Liver (tissue), 8 donors: ENCODE measurements at regions not wholly inside any gene's neighbourhood (a gene's known extent, or its start where the extent isn't known, plus 50 kb on each side); places are given as distances from the start of the nearest gene placed in this dataset.

Source experiments
- DNase-seq: peaks from one replicate; pipeline ENCODE4 v3.0.0-alpha.2; 2017; ENCODE audit warnings: low spot score
- H3K27ac ChIP-seq, 2 donors: one replicate each; pipeline ENCODE4 v1.7.0; 2013; ENCODE audit warnings: inconsistent platforms in 2 of 2, low read length in 2 of 2, control low read depth in 1 of 2, low read depth in 1 of 2, mild to moderate bottlenecking in 1 of 2
- H3K27me3 ChIP-seq, 4 donors: one replicate each; pipeline versions ENCODE4 v1.6.1 to v1.7.0; 2013; ENCODE audit warnings: low read length in 3 of 4, inconsistent platforms in 1 of 4, mild to moderate bottlenecking in 1 of 4, moderate library complexity in 1 of 4; ENCODE audit not compliant: control insufficient read depth in 4 of 4, insufficient read depth in 4 of 4
- H3K36me3 ChIP-seq, 4 donors: one replicate each; pipeline versions ENCODE4 v1.6.1 to v1.7.0; 2013; ENCODE audit warnings: low read length in 3 of 4, mild to moderate bottlenecking in 3 of 4, low read depth in 1 of 4, moderate library complexity in 1 of 4; ENCODE audit not compliant: control insufficient read depth in 4 of 4, insufficient read depth in 3 of 4
- H3K4me1 ChIP-seq, 4 donors: one replicate each; pipeline versions ENCODE4 v1.6.1 to v1.7.0; 2013; ENCODE audit warnings: low read length in 3 of 4, mild to moderate bottlenecking in 3 of 4, moderate library complexity in 1 of 4; ENCODE audit not compliant: control insufficient read depth in 4 of 4, insufficient read depth in 4 of 4
- H3K4me3 ChIP-seq, 3 donors: one replicate each; pipeline versions ENCODE4 v1.6.1 to v1.7.0; 2013; ENCODE audit warnings: low read length in 3 of 3, control low read depth in 1 of 3, low read depth in 1 of 3, mild to moderate bottlenecking in 1 of 3
- H3K9ac ChIP-seq, 2 donors: one replicate each; pipeline ENCODE4 v1.7.0; 2013; ENCODE audit warnings: low read length in 2 of 2, mild to moderate bottlenecking in 2 of 2, moderate library complexity in 2 of 2, control low read depth in 1 of 2, low read depth in 1 of 2
- H3K9me3 ChIP-seq, 4 donors: one replicate each; pipeline versions ENCODE4 v1.6.1 to v1.7.0; 2013; ENCODE audit warnings: low read length in 3 of 4; ENCODE audit not compliant: control insufficient read depth in 4 of 4
- EGR1 ChIP-seq, 2 donors: IDR thresholded peaks; 2 replicates each; pipeline ENCODE4 v1.6.1; 2016 to 2018; ENCODE audit warnings: antibody characterized with exemption in 2 of 2, low read depth in 2 of 2
- FOXA1 ChIP-seq: IDR thresholded peaks from 2 replicates; pipeline ENCODE4 v1.6.1; 2016; ENCODE audit warnings: antibody characterized with exemption
- FOXA2 ChIP-seq: IDR thresholded peaks from 2 replicates; pipeline ENCODE4 v1.6.1; 2016; ENCODE audit warnings: antibody characterized with exemption
- GABPA ChIP-seq, 2 donors: IDR thresholded peaks in 1 of 2; conservative IDR thresholded peaks in 1 of 2; 2 replicates each; pipeline ENCODE4 v1.6.1; 2016; ENCODE audit warnings: antibody characterized with exemption in 2 of 2, mild to moderate bottlenecking in 1 of 2, moderate library complexity in 1 of 2
- HNF4A ChIP-seq, 2 donors: conservative IDR thresholded peaks; 2 replicates each; pipeline ENCODE4 v1.6.1; 2016; ENCODE audit warnings: antibody characterized with exemption in 2 of 2, mild to moderate bottlenecking in 2 of 2
- HNF4G ChIP-seq: IDR thresholded peaks from 2 replicates; pipeline ENCODE4 v1.6.1; 2016; ENCODE audit warnings: antibody characterized with exemption
- JUND ChIP-seq, 2 donors: IDR thresholded peaks; 2 replicates each; pipeline ENCODE4 v1.6.1; 2016; ENCODE audit warnings: antibody characterized with exemption in 2 of 2
- NR2F2 ChIP-seq: IDR thresholded peaks from 2 replicates; pipeline ENCODE4 v1.6.1; 2016; ENCODE audit warnings: antibody characterized with exemption
- RAD21 ChIP-seq, 2 donors: IDR thresholded peaks; 2 replicates each; pipeline ENCODE4 v1.6.1; 2016; ENCODE audit warnings: antibody characterized with exemption in 2 of 2, mild to moderate bottlenecking in 2 of 2
- RXRA ChIP-seq, 2 donors: IDR thresholded peaks; 2 replicates each; pipeline ENCODE4 v1.6.1; 2017 to 2018; ENCODE audit warnings: antibody characterized with exemption in 2 of 2, mild to moderate bottlenecking in 1 of 2
- SP1 ChIP-seq: IDR thresholded peaks from 2 replicates; pipeline ENCODE4 v1.6.1; 2018; ENCODE audit warnings: antibody characterized with exemption, mild to moderate bottlenecking
- TAF1 ChIP-seq: conservative IDR thresholded peaks from 2 replicates; pipeline ENCODE4 v1.6.1; 2016; ENCODE audit warnings: antibody characterized with exemption, mild to moderate bottlenecking
- YY1 ChIP-seq: IDR thresholded peaks from 2 replicates; pipeline ENCODE4 v1.6.1; 2016; ENCODE audit warnings: antibody characterized with exemption, mild to moderate bottlenecking
- WGBS: extraction: QIAGEN DNeasy Blood & Tissue Kit; methylation state at CpG from one replicate; pipeline ENCODE4 v1.1.7; 2013; 5-methylcytosine and 5-hydroxymethylcytosine counted together
- TF ChIP-seq, protein P1 (sequence below): IDR thresholded peaks from 2 replicates; pipeline ENCODE4 v1.6.1; 2016; ENCODE audit warnings: antibody characterized with exemption
- TF ChIP-seq, protein P2 (sequence below): fragments of 150-350 bp; IDR thresholded peaks from 2 replicates; pipeline ENCODE4 v1.5.1; 2017; ENCODE audit warnings: improper control_type of control experiment, low read depth, low read length; ENCODE audit not compliant: missing input control
- TF ChIP-seq, protein P3 (sequence below): IDR thresholded peaks from 2 replicates; pipeline ENCODE4 v1.6.1; 2016; ENCODE audit warnings: antibody characterized with exemption
- TF ChIP-seq, protein P4 (sequence below): IDR thresholded peaks from 2 replicates; pipeline ENCODE4 v1.6.1; 2016; ENCODE audit warnings: antibody characterized with exemption, mild to moderate bottlenecking
- donor health status: healthy.
- donor health status: healthy.
- donor health status: healthy.
- donor health status: healthy.
- donor health status: healthy.

DNA sequence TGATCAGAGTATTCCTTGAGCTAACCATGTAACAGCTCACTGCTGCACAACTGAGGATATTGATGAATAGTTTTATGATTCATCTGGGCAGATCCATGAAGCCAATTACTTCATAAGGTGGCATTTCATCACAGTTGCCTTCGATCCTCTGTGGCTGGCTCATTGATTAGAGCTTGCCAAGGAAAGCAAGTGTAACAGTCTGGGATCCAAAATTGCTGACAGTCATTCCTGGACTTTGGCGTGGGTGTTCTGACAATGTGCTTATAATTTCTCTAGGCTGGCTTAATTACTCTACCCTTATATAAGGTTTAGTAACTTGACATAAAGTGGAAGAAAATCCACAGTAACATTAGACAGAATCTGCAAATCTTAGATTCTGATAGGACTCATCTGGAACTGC is 551.3 kb upstream of the CDH4 start:
- DNase-seq = no peak
- Histone ChIP-seq H3K4me1 (no peaks in the 10 kb centered on the region), H3K36me3 (no peaks in the 10 kb centered on the region), H3K9ac (no peak overlapping the region), H3K27me3 (peaks cover 0 to 2% (median under 1%) of the 10 kb centered on the region in 4 donors), H3K4me3 (no peak overlapping the region), H3K27ac (no peak overlapping the region), H3K9me3 (no peaks in the 10 kb centered on the region)
- 65% methylated on average over 2 of the region's 2 CpGs for WGBS
- TF ChIP-seq, protein P1, sequence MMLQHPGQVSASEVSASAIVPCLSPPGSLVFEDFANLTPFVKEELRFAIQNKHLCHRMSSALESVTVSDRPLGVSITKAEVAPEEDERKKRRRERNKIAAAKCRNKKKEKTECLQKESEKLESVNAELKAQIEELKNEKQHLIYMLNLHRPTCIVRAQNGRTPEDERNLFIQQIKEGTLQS = no peak
- no peak for TF ChIP-seq HNF4G
- no peak for TF ChIP-seq FOXA2
- TF ChIP-seq RAD21 (IDR thresholded peaks at IDR 0.05) = no peak
- TF ChIP-seq RXRA (IDR thresholded peaks at IDR 0.05) = no peak
- no peak for TF ChIP-seq SP1
- TF ChIP-seq, protein P2, sequence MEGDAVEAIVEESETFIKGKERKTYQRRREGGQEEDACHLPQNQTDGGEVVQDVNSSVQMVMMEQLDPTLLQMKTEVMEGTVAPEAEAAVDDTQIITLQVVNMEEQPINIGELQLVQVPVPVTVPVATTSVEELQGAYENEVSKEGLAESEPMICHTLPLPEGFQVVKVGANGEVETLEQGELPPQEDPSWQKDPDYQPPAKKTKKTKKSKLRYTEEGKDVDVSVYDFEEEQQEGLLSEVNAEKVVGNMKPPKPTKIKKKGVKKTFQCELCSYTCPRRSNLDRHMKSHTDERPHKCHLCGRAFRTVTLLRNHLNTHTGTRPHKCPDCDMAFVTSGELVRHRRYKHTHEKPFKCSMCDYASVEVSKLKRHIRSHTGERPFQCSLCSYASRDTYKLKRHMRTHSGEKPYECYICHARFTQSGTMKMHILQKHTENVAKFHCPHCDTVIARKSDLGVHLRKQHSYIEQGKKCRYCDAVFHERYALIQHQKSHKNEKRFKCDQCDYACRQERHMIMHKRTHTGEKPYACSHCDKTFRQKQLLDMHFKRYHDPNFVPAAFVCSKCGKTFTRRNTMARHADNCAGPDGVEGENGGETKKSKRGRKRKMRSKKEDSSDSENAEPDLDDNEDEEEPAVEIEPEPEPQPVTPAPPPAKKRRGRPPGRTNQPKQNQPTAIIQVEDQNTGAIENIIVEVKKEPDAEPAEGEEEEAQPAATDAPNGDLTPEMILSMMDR = no peak
- no peak for TF ChIP-seq NR2F2

DNA sequence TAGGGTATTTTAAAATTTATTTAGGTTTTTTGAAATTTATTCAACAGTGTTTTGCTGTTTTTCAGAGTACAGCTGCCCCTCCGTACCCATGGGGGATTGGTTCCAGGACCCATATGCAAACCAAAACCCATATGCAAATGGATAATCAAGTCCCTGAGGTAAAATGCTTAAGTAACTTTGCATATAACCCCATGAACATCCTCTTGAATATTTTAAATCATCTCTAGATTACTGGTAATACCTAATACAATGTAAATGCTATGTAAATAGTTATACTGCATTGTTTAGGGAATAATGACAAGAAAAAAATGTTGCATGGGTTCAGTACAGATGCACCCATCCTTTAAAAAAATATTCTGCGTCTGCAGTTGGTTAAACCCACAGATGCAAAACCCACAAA is 547.9 kb upstream of the CDH4 start:
- Histone ChIP-seq H3K4me3 (no peak overlapping the region), H3K27ac (no peak overlapping the region), H3K36me3 (no peaks in the 10 kb centered on the region), H3K9ac (no peak overlapping the region), H3K9me3 (no peaks in the 10 kb centered on the region), H3K4me1 (no peaks in the 10 kb centered on the region), H3K27me3 (peaks cover 0 to 2% (median 0%) of the 10 kb centered on the region in 4 donors)
- TF ChIP-seq HNF4G (no peak), RAD21 (IDR thresholded peaks at IDR 0.05) (no peak), HNF4A (conservative IDR thresholded peaks at IDR 0.05) (no peak), EGR1 (IDR thresholded peaks at IDR 0.05; ENCODE audit: low read depth in 2 of 2) (no peak)
- TF ChIP-seq, protein P3, sequence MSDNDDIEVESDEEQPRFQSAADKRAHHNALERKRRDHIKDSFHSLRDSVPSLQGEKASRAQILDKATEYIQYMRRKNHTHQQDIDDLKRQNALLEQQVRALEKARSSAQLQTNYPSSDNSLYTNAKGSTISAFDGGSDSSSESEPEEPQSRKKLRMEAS = no peak
- TF ChIP-seq, protein P1 = no peak
- no peak for DNase-seq
- 77% methylated on average over 2 of the region's 2 CpGs for WGBS

DNA sequence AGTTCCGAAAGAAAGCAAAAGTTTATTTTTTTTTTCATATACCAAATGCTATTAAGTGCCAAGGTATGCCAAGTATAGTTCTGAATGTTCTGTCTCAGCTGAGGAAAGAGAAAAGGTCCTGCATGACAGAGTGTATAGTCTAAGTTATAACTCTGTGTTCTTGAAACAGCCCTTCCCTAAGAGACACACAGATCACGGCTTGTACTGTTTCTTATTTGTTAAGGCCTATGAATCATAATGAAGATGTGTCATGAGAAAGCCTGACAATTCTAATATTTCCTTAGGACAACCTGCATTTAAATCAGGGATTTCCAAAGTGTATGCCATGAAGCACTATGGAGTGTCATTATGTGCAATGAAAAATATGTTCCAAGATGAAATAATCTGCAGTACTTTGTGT is 538.7 kb upstream of the CDH4 start:
- H3K27ac ChIP-seq = no peak overlapping the region
- H3K9me3 ChIP-seq = no peaks in the 10 kb centered on the region
- H3K4me1 ChIP-seq = no peaks in the 10 kb centered on the region
- H3K4me3 ChIP-seq = no peak overlapping the region
- DNase-seq = no peak
- 81% methylated on average over 2 of the region's 2 CpGs for WGBS
- no peaks in the 10 kb centered on the region for H3K36me3 ChIP-seq
- no peak overlapping the region for H3K9ac ChIP-seq
- no peaks in the 10 kb centered on the region for H3K27me3 ChIP-seq
- TF ChIP-seq, protein P1 = no peak
- TF ChIP-seq JUND (IDR thresholded peaks at IDR 0.05) (no peak), HNF4G (no peak), SP1 (no peak), FOXA2 (no peak), FOXA1 (no peak), TAF1 (no peak), RAD21 (IDR thresholded peaks at IDR 0.05) (no peak), RXRA (IDR thresholded peaks at IDR 0.05) (no peak), GABPA (IDR thresholded peaks at IDR 0.05 in 1 of 2, conservative IDR thresholded peaks at IDR 0.05 in 1 of 2) (no peak), HNF4A (conservative IDR thresholded peaks at IDR 0.05) (no peak), YY1 (no peak), NR2F2 (no peak)
- TF ChIP-seq, protein P4, sequence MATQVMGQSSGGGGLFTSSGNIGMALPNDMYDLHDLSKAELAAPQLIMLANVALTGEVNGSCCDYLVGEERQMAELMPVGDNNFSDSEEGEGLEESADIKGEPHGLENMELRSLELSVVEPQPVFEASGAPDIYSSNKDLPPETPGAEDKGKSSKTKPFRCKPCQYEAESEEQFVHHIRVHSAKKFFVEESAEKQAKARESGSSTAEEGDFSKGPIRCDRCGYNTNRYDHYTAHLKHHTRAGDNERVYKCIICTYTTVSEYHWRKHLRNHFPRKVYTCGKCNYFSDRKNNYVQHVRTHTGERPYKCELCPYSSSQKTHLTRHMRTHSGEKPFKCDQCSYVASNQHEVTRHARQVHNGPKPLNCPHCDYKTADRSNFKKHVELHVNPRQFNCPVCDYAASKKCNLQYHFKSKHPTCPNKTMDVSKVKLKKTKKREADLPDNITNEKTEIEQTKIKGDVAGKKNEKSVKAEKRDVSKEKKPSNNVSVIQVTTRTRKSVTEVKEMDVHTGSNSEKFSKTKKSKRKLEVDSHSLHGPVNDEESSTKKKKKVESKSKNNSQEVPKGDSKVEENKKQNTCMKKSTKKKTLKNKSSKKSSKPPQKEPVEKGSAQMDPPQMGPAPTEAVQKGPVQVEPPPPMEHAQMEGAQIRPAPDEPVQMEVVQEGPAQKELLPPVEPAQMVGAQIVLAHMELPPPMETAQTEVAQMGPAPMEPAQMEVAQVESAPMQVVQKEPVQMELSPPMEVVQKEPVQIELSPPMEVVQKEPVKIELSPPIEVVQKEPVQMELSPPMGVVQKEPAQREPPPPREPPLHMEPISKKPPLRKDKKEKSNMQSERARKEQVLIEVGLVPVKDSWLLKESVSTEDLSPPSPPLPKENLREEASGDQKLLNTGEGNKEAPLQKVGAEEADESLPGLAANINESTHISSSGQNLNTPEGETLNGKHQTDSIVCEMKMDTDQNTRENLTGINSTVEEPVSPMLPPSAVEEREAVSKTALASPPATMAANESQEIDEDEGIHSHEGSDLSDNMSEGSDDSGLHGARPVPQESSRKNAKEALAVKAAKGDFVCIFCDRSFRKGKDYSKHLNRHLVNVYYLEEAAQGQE = no peak
- TF ChIP-seq, protein P3 = no peak
- TF ChIP-seq, protein P2 = no peak
